ENCODE measurements at regions not wholly inside any gene's neighbourhood (a gene's known extent, or its start where the extent isn't known, plus 50 kb on each side); places are given as distances from the start of the nearest gene placed in this dataset.

- no peak for DNase-seq (ENCODE audit: low spot score)
These were observed 99.3 kb downstream of the NUDT12 start for GRCh38 chr5:103463261-103463660.

- DNase-seq (ENCODE audit: low spot score): no peak
These were observed 101.3 kb downstream of the NUDT12 start for GRCh38 chr5:103461243-103461642.

GRCh38 chr5:103458497-103459040 is 104.0 kb downstream of the NUDT12 start:
- no peak for DNase-seq (ENCODE audit: low spot score)

- no peak for DNase-seq (ENCODE audit: low spot score)
These were observed 106.1 kb downstream of the NUDT12 start for GRCh38 chr5:103456476-103456875.

- DNase-seq (ENCODE audit: low spot score): no peak
These were observed 106.8 kb downstream of the NUDT12 start for GRCh38 chr5:103455796-103456195.

- no peak for DNase-seq (ENCODE audit: low spot score)
These were observed 107.8 kb downstream of the NUDT12 start for GRCh38 chr5:103454770-103455169.

GRCh38 chr5:103452666-103453065 is 109.9 kb downstream of the NUDT12 start:
- DNase-seq (ENCODE audit: low spot score): no peak

GRCh38 chr5:103452089-103452488 is 110.5 kb downstream of the NUDT12 start:
- no peak for DNase-seq (ENCODE audit: low spot score)

- no peak for DNase-seq (ENCODE audit: low spot score)
These were observed 111.3 kb downstream of the NUDT12 start for GRCh38 chr5:103451261-103451660.

- no peak for DNase-seq (ENCODE audit: low spot score)
These were observed 112.1 kb downstream of the NUDT12 start for GRCh38 chr5:103450333-103451061.

GRCh38 chr5:103446813-103447212 is 115.8 kb downstream of the NUDT12 start:
- DNase-seq (ENCODE audit: low spot score): no peak

- DNase-seq (ENCODE audit: low spot score): no peak
These were observed 117.1 kb downstream of the NUDT12 start for GRCh38 chr5:103445426-103446035.

GRCh38 chr5:103444333-103445038 is 118.1 kb downstream of the NUDT12 start:
- DNase-seq (ENCODE audit: low spot score): no peak

- DNase-seq (ENCODE audit: low spot score): no peak
These were observed 119.8 kb downstream of the NUDT12 start for GRCh38 chr5:103442750-103443149.

- DNase-seq (ENCODE audit: low spot score): no peak
These were observed 121.1 kb downstream of the NUDT12 start for GRCh38 chr5:103441523-103441922.

GRCh38 chr5:103439007-103439406 is 123.6 kb downstream of the NUDT12 start:
- no peak for DNase-seq (ENCODE audit: low spot score)

GRCh38 chr5:103436656-103437055 is 125.9 kb downstream of the NUDT12 start:
- no peak for DNase-seq (ENCODE audit: low spot score)

GRCh38 chr5:103436112-103436511 is 126.5 kb downstream of the NUDT12 start:
- no peak for DNase-seq (ENCODE audit: low spot score)

- DNase-seq (ENCODE audit: low spot score): no peak
These were observed 127.3 kb downstream of the NUDT12 start for GRCh38 chr5:103435136-103435889.

- no peak for DNase-seq (ENCODE audit: low spot score)
These were observed 128.5 kb downstream of the NUDT12 start for GRCh38 chr5:103434057-103434456.

- no peak for DNase-seq (ENCODE audit: low spot score)
These were observed 129.4 kb downstream of the NUDT12 start for GRCh38 chr5:103433211-103433610.

- DNase-seq (ENCODE audit: low spot score): no peak
These were observed 133.7 kb downstream of the NUDT12 start for GRCh38 chr5:103428923-103429322.

All from H4 (cell line).